HCT116 (cell line): ENCODE measurements at regions not wholly inside any gene's neighbourhood (a gene's known extent, or its start where the extent isn't known, plus 50 kb on each side); places are given as distances from the start of the nearest gene placed in this dataset.

ENCODE experiments used
- ATAC-seq: fragments of 200-7000 bp; cut with Tn5 transposase; 2 replicates; pipeline ENCODE4 v1.9.1; 2020; ENCODE audit warnings: mild to moderate bottlenecking, moderate library complexity
- BruUV-seq: library from RNA; stranded (reverse); fragments of 400-500 nt; replicated peaks from 2 replicates; lab custom pipeline; 2021; lab: Mats Ljungman, UMichigan
- CTCF ChIA-PET: fragments of 300-600 bp; sonication (Branson Sonifier 250); formaldehyde crosslinking; loops from one replicate; lab custom pipeline; 2021; ENCODE audit warnings: antibody characterized with exemption; lab: Charles Lee
- POLR2A ChIA-PET: fragments of 300-600, 350-600 bp; sonication (Branson Sonifier 250); formaldehyde crosslinking; loops from one replicate; lab custom pipeline; 2021; ENCODE audit warnings: antibody characterized with exemption; lab: Charles Lee
- RAD21 ChIA-PET, 2 experiments: fragments of 300-600 bp; sonication (Branson Sonifier 250); formaldehyde crosslinking; loops; one replicate each; lab custom pipeline; 2023; ENCODE audit warnings: low total read pairs in 2 of 2; ENCODE audit not compliant: uncharacterized antibody in 2 of 2, unreplicated experiment in 2 of 2, low non-redundant PET in 1 of 2; lab: Charles Lee
- DNase-seq: peaks from one replicate; pipeline ENCODE4 v3.0.0-alpha.2; 2010; ENCODE audit warnings: low read depth, low spot score
- H2AFZ ChIP-seq: fragments of 200-600 bp; shearing (Covaris generic), sonication (generic); 2 replicates; pipeline ENCODE4 v1.6.1; 2017; ENCODE audit warnings: low read depth, mixed run types, mixed read lengths, antibody characterized with exemption, low read length; ENCODE audit not compliant: poor library complexity, severe bottlenecking
- H3K27ac ChIP-seq: 2 replicates; pipeline ENCODE4 v1.5.1; 2012; ENCODE audit warnings: low read depth, low read length
- H3K27me3 ChIP-seq: fragments of 200-600 bp; sonication (generic); 2 replicates; pipeline ENCODE4 v1.6.1; 2016; ENCODE audit warnings: mixed run types, low read length, mixed read lengths; ENCODE audit not compliant: insufficient read depth
- H3K36me3 ChIP-seq, 2 experiments: fragments of 200-500 bp in 1 of 2; fragments of 200-600 bp in 1 of 2; sonication (Bioruptor generic) in 1 of 2; sonication (generic) in 1 of 2; 2 replicates each; pipeline versions ENCODE4 v1.5.1 to v1.6.1; 2014 to 2016; ENCODE audit warnings: low read length in 2 of 2, inconsistent platforms in 1 of 2, mixed read lengths in 1 of 2, mixed run types in 1 of 2; ENCODE audit not compliant: insufficient read depth in 2 of 2, control insufficient read depth in 1 of 2
- H3K4me1 ChIP-seq, 2 experiments: fragments of 200-600 bp in 1 of 2; sonication (generic) in 1 of 2; 2 replicates each; pipeline versions ENCODE4 v1.5.1 to v1.6.1; 2012 to 2017; ENCODE audit warnings: low read length in 2 of 2, inconsistent platforms in 1 of 2, mild to moderate bottlenecking in 1 of 2, mixed read lengths in 1 of 2, mixed run types in 1 of 2, moderate library complexity in 1 of 2; ENCODE audit not compliant: insufficient read depth in 2 of 2, control insufficient read depth in 1 of 2
- H3K4me2 ChIP-seq: fragments of 200-600 bp; sonication (generic); 2 replicates; pipeline ENCODE4 v1.6.1; 2017; ENCODE audit warnings: mixed run types, low read length, mixed read lengths
- H3K4me3 ChIP-seq, 2 experiments: fragments of 200-600 bp in 1 of 2; sonication (generic) in 1 of 2; replicated peaks in 1 of 2; 2 replicates each; pipeline ENCODE4 v1.5.1; 2011 to 2016; ENCODE audit warnings: low read length in 2 of 2, control low read depth in 1 of 2, low read depth in 1 of 2, mild to moderate bottlenecking in 1 of 2, mixed read lengths in 1 of 2, mixed run types in 1 of 2
- H3K79me2 ChIP-seq: fragments of 200-600 bp; sonication (generic); 2 replicates; pipeline ENCODE4 v1.6.1; 2017; ENCODE audit warnings: mild to moderate bottlenecking, mixed run types, low read length, moderate library complexity, mixed read lengths; ENCODE audit not compliant: insufficient read depth
- H3K9ac ChIP-seq: fragments of 200-600 bp; sonication (generic); 2 replicates; pipeline ENCODE4 v1.6.1; 2016; ENCODE audit warnings: low read length, mixed read lengths
- H3K9me2 ChIP-seq: fragments of 200-600 bp; sonication (generic), shearing (Covaris generic); 2 replicates; pipeline ENCODE4 v1.6.1; 2017; ENCODE audit warnings: mixed run types, mild to moderate bottlenecking, moderate library complexity; ENCODE audit not compliant: insufficient read depth
- H3K9me3 ChIP-seq, 2 experiments: fragments of 200-500 bp in 1 of 2; fragments of 200-600 bp in 1 of 2; sonication (Bioruptor generic) in 1 of 2; sonication (generic) in 1 of 2; 2 replicates each; pipeline ENCODE4 v1.6.1; 2014 to 2017; ENCODE audit warnings: low read length in 2 of 2, mixed read lengths in 2 of 2, inconsistent platforms in 1 of 2, low read depth in 1 of 2, mild to moderate bottlenecking in 1 of 2, mixed run types in 1 of 2, moderate library complexity in 1 of 2; ENCODE audit not compliant: control insufficient read depth in 1 of 2, insufficient read depth in 1 of 2
- H4K20me1 ChIP-seq: fragments of 200-600 bp; sonication (generic), shearing (Covaris generic); 2 replicates; pipeline ENCODE4 v1.6.1; 2017; ENCODE audit warnings: mixed run types, mild to moderate bottlenecking, moderate library complexity; ENCODE audit not compliant: insufficient read depth
- ATF3 ChIP-seq: IDR thresholded peaks from 2 replicates; pipeline ENCODE4 v1.6.1; 2012
- ELF1 ChIP-seq: IDR thresholded peaks from 2 replicates; pipeline ENCODE4 v1.6.1; 2012; ENCODE audit warnings: low read depth, borderline replicate concordance
- JUND ChIP-seq: IDR thresholded peaks from 2 replicates; pipeline ENCODE4 v1.6.1; 2012
- RAD21 ChIP-seq: IDR thresholded peaks from 2 replicates; pipeline ENCODE4 v1.6.1; 2012; ENCODE audit warnings: low read depth, mild to moderate bottlenecking
- SIN3A ChIP-seq: IDR thresholded peaks from 2 replicates; pipeline ENCODE4 v1.6.1; 2012; ENCODE audit warnings: low read depth
- SP1 ChIP-seq: IDR thresholded peaks from 2 replicates; pipeline ENCODE4 v1.6.1; 2012; ENCODE audit warnings: low read depth
- YY1 ChIP-seq: IDR thresholded peaks from 2 replicates; pipeline ENCODE4 v1.6.1; 2011; ENCODE audit warnings: low read length, low read depth, moderate library complexity, mild to moderate bottlenecking; ENCODE audit not compliant: insufficient replicate concordance; ENCODE audit errors: extremely low read depth
- intact Hi-C: fragments of 100-400 bp; cut with micrococcal nuclease; formaldehyde crosslinking; loops from 2 replicates; pipeline ENCODE4 v1.10.0; 2022

- no peak overlapping the region for H3K4me2 ChIP-seq
- intact Hi-C loops: no loop called here
- no peak overlapping the region for H2AFZ ChIP-seq
- H3K79me2 ChIP-seq: no peaks in the 10 kb centered on the region
- RAD21 ChIA-PET: no interaction called here
- H4K20me1 ChIP-seq: no peaks in the 10 kb centered on the region
- no peaks in the 10 kb centered on the region for H3K36me3 ChIP-seq
- CTCF ChIA-PET: no interaction called here
- H3K4me1 ChIP-seq: no peaks in the 10 kb centered on the region
- H3K4me3 ChIP-seq: no peak overlapping the region
- no peaks in the 10 kb centered on the region for H3K9me3 ChIP-seq
- DNase-seq (no peak), ATAC-seq (no peak)
- no TSS peak for BruUV-seq
- H3K27me3 ChIP-seq: no peaks in the 10 kb centered on the region
- H3K27ac ChIP-seq: no peak overlapping the region
- no peak for TF ChIP-seq JUND
- H3K9ac ChIP-seq: no peak overlapping the region
- POLR2A ChIA-PET: no interaction called here
- no peaks in the 10 kb centered on the region for H3K9me2 ChIP-seq
Measured at GRCh38 chr2:235430366-235431083, 63.3 kb upstream of the AGAP1 start.

GRCh38 chr2:235432741-235433520, 60.9 kb upstream of the AGAP1 start:
- no peak overlapping the region for H3K4me2 ChIP-seq
- CTCF ChIA-PET: interaction anchor here (1.3 kb wide), 1 partner anchor 161 kb away, joined by 6 read pairs; no protein-coding TSS in a partner anchor
- H2AFZ ChIP-seq: no peak overlapping the region
- H4K20me1 ChIP-seq: no peaks in the 10 kb centered on the region
- POLR2A ChIA-PET: no interaction called here
- ATAC-seq (no peak), DNase-seq (no peak)
- no peaks in the 10 kb centered on the region for H3K4me1 ChIP-seq
- H3K4me3 ChIP-seq: no peak overlapping the region
- no TSS peak for BruUV-seq
- RAD21 ChIA-PET: no interaction called here
- intact Hi-C loops: no loop called here
- H3K27ac ChIP-seq: no peak overlapping the region
- H3K9me3 ChIP-seq: no peaks in the 10 kb centered on the region
- H3K27me3 ChIP-seq: no peaks in the 10 kb centered on the region
- H3K79me2 ChIP-seq: no peaks in the 10 kb centered on the region
- H3K9ac ChIP-seq: no peak overlapping the region
- no peaks in the 10 kb centered on the region for H3K9me2 ChIP-seq
- TF ChIP-seq RAD21 (no peak), SP1 (no peak), JUND (no peak), YY1 (no peak), ELF1 (no peak), SIN3A (no peak), ATF3 (no peak)
- no peaks in the 10 kb centered on the region for H3K36me3 ChIP-seq
